HG03457 (cell line): ENCODE measurements at regions not wholly inside any gene's neighbourhood (a gene's known extent, or its start where the extent isn't known, plus 50 kb on each side); places are given as distances from the start of the nearest gene placed in this dataset.

ENCODE experiments used
- ATAC-seq: cut with Tn5 transposase; IDR thresholded peaks from one replicate; pipeline ENCODE4 v1.9.1; 2021; ENCODE audit warnings: moderate number of reproducible peaks; ENCODE audit not compliant: unreplicated experiment

DNA sequence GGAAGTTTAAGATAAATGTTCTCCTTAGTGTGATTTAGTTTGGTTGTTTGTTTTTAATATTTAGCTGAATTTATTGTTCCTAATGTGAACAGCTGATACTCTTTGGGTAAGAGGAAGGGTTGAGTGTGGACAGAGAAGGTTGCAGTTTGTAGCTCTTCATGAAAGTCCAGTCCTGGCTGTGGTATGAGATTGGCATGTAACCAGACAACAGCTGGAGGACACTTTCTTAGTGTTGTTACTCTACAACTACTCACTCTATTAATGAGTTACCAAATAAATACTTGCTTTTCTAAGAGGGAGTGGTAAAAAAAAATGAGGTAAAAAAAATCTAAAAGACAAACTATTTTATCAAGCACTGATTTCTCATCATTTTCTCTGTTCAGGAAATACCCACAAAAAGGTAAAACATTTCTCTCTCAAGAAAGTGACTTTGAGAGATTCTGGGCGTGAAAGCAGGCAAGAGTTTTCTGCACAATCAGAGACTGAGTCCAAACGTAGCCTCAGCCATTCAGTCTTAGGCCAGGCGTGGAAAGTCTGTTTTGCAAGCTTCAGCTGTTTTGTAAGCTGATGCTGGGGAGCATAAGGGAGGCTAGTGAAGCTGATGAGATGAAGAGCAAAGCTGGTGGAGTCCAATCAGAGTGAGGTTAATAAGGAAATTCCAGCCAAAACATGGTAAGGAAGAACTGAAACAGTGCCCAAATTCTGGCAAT is 138.5 kb upstream of the ARPP21 start:
- no peak for ATAC-seq

DNA sequence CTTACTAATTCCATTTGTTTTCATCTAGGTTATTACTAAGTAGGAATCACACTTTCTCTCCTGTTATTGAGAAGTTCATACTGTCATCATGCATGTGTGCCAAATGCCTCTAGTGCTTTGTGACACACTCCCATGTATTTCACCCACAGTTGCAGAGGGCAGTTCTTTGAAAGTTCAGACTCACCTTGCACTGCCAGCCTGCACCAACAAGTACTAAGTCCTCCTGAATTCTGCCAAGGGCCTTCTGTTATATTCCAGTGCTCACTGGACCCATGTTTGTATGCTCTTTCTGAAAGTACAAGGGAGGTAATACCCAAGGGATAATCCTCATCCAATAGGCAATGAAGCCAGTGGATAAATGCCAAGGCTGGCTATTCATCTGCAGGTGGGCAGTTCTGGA is 136.6 kb upstream of the ARPP21 start:
- ATAC-seq, result no peak

- no peak for ATAC-seq
Measured at GRCh38 chr3:35505181-35505580, 134.1 kb upstream of the ARPP21 start.

- no peak for ATAC-seq
Measured at GRCh38 chr3:35505772-35506171, 133.6 kb upstream of the ARPP21 start.

- ATAC-seq, result no peak
Measured at GRCh38 chr3:35519936-35520335, 119.4 kb upstream of the ARPP21 start.

DNA sequence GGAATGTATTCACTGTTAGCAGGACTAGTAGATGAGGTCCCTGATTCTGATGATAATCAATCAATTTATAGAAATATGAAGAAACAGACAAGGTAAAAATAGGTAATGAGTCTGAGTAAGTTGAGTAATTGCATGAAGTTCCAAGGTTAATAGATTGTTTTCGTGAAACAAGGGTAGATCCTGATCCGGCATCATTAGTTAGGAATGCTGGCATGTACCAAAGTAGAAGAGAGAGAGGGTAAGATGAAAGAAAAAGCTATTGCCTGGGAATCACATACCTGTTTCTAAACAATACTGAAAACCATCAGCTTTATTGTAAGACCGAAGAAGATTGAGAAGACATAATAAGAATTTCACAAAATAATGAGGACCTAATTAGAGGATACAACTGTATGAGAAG is 118.1 kb upstream of the ARPP21 start:
- no peak for ATAC-seq

GRCh38 chr3:35522450-35522849 is 116.9 kb upstream of the ARPP21 start:
- no peak for ATAC-seq

DNA sequence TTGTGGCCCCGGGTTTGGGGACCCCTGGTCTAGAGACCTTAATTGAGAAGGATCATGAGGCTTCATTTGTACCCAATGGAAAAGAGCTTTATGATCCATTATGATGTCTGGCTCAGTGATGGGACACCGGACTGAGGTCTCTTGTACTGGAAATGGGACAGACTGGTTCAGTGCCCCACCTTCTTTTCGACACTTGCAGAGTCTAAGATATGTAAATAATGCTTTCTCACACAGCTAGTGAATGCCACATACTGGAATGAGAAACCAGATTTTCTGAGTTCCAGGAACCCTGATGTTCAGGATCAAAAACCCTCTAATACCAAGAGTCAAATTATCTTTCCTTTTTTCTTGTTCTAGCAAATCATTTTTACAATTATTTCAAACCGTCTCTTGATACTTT is 116.3 kb upstream of the ARPP21 start:
- ATAC-seq, result no peak

- no peak for ATAC-seq
Measured at GRCh38 chr3:35523838-35524237, 115.5 kb upstream of the ARPP21 start.

- ATAC-seq, result no peak
Measured at GRCh38 chr3:35524856-35525255, 114.5 kb upstream of the ARPP21 start.

DNA sequence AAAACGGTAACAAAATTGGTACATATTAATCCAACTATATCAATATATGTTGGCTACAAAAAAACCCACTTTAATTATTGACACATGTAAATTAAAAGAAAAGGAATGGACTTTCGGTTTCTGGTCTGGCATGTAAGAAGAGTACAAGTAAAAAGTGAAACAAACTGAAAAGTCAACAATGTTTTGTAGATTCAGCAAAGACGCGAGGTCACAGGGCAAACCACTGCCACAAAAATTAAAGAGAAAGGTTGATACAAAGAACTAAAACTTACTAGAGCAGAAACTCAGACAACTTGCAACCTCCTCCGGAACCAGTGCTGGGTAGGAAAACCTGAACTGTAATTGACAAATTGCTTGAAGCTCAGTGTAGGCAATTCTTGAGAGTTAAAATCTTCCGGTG is 110.6 kb upstream of the ARPP21 start:
- no peak for ATAC-seq

- no peak for ATAC-seq
Measured at GRCh38 chr3:35529337-35529736, 110.0 kb upstream of the ARPP21 start.

- ATAC-seq, result no peak
Measured at GRCh38 chr3:35537265-35537664, 102.1 kb upstream of the ARPP21 start.

GRCh38 chr3:35544976-35545375 is 94.3 kb upstream of the ARPP21 start:
- ATAC-seq, result no peak

- ATAC-seq, result no peak
Measured at GRCh38 chr3:35549690-35550089, 89.6 kb upstream of the ARPP21 start.

DNA sequence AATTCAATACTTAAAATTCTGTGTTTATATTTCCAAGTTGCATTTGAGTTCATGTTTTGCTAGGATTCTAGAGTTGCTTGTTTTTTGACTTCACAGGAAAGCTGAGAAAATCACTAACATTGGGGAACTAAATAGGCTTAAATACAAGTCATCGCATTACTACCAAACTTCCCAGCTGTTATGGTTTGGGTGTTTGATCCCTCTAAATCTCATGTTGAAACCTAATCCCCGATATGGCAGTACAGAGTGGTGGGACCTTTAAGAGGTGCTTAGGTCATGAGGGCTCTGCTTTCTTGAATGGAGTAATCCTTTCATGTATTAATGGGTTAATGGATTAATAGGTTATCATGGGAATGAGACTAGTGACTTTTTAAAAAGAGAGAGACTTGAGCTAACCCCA is 77.2 kb upstream of the ARPP21 start:
- ATAC-seq, result no peak

DNA sequence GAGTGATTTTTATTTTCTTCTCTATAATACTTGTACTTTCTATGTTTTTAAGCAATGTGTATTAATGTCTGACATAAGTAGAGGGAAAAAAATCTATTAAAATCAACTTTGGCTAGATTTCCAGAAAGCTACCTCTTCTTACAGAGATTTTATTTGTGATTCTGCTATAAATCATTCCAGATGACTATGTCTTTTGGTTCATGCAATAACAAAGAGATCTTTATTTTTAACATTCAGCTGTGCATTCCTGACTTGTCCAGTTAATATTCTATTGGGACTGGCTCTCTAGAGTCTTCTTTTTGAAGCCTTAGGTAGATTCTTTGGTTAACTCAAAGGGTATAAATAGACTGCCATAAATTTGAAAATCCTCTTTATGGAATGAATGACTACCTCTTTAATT is 74.3 kb upstream of the ARPP21 start:
- ATAC-seq, result no peak
